Fibroblast of pulmonary artery (primary cell): ENCODE measurements at regions not wholly inside any gene's neighbourhood (a gene's known extent, or its start where the extent isn't known, plus 50 kb on each side); places are given as distances from the start of the nearest gene placed in this dataset.
"Not testable (repeated sequence)": the region's sequence is repeated elsewhere in the genome, so short reads cannot be mapped to it uniquely, and the experiment has no call there.

Experiments used
- DNase-seq: peaks from one replicate; pipeline ENCODE4 v3.0.0-alpha.2; 2010; ENCODE audit warnings: low read depth
- H3K4me3 ChIP-seq: replicated peaks from 2 replicates; pipeline ENCODE4 v1.5.1; 2011; ENCODE audit warnings: low read depth, mild to moderate bottlenecking, control low read depth, low read length, moderate library complexity
- TF ChIP-seq, protein P1 (sequence below): IDR thresholded peaks from 2 replicates; pipeline ENCODE4 v1.5.1; 2011; ENCODE audit warnings: mild to moderate bottlenecking, control low read depth, low read length, inconsistent platforms; ENCODE audit errors: missing control alignments

DNA sequence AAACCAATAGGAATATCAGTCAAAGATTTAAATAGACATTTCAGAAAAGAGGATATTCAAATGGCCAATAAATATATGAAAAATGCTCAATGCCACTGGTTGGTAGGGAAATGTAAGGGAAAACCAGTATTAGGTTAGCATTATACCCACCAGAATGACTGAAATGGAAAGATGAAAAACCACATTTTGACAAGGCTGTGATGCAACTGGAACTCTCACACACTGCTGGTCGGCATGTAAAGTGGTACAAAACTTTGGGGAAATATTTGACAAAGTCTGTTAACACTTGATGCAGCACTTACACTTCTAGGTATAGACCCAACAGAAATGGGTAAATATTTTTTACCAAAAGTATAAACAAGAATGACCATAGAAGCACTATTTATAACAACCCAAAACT lies 163.2 kb upstream of the C14orf180 start:
- no peak for DNase-seq
- H3K4me3 ChIP-seq, result no peak overlapping the region
- TF ChIP-seq, protein P1, sequence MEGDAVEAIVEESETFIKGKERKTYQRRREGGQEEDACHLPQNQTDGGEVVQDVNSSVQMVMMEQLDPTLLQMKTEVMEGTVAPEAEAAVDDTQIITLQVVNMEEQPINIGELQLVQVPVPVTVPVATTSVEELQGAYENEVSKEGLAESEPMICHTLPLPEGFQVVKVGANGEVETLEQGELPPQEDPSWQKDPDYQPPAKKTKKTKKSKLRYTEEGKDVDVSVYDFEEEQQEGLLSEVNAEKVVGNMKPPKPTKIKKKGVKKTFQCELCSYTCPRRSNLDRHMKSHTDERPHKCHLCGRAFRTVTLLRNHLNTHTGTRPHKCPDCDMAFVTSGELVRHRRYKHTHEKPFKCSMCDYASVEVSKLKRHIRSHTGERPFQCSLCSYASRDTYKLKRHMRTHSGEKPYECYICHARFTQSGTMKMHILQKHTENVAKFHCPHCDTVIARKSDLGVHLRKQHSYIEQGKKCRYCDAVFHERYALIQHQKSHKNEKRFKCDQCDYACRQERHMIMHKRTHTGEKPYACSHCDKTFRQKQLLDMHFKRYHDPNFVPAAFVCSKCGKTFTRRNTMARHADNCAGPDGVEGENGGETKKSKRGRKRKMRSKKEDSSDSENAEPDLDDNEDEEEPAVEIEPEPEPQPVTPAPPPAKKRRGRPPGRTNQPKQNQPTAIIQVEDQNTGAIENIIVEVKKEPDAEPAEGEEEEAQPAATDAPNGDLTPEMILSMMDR, result no peak

DNA sequence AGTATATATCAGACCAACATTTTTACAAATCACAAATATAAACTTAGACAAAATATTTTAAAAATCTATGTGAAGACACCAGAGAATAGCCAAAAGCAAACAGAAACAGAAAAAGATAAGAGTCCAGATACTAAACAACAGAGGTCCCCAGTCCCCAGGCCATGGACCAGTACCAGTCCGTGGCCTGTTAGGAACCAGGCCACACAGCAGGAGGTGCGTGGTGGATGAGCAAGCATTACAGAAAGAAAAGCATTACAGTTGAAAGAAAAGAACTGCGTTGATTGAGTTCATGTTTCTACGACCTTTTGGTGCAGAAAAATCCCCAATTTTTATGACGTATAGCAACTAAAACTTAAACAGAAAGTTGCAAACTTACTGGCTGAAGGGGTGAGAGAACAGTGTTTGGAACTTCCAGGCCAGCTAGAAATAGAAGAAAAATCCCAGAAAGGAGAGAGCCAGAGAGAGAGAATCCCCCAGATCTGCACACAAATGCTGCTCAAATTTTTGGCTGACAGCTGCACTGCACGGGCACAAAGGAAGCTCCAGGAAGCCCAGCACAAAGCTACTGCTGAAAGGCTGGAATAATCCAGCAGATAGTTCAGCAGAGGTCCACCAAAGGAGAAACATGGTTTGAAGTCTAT lies 159.6 kb upstream of the C14orf180 start:
- TF ChIP-seq, protein P1, result no peak
- DNase-seq, result no peak
- H3K4me3 ChIP-seq, result no peak overlapping the region

DNA sequence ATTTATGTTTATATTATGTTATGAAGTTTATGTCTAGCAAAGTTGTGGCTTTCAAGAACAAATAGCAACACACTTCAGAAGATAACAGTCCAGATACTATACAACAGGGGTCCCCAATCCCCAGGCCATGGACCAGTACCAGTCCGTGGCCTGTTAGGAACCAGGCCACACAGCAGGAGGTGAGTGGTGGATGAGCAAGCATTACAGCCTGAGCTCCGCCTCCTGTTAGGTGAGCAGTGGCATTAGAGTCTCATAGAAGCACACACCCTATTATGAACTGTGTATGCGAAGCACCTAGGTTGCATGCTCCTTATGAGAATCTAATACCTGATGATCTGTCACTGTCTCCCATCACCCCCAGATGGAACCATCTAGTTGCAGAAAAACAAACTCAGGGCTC lies 159.0 kb upstream of the C14orf180 start:
- not testable (repeated sequence) for H3K4me3 ChIP-seq

DNA sequence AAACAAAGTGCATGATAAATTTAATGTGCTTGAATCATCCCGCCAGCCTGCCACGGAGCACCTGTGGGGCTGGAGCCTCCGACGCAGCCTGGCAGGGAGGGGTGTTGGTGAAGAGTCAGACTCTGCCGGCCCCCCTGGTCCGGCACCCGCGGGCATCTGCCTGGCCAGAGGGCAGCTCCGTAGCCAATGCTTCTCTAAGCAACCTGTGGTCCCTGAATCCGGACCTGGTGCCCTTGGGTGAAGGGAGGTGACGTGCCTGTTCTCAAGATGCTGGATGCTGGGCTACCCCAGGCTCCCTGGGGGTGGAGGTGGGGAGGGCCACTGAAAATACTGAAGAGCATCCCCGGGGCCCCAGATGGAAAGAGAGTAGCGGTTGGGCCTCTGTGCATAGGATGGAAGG lies 158.6 kb upstream of the C14orf180 start:
- DNase-seq, result no peak
- no peak overlapping the region for H3K4me3 ChIP-seq
- TF ChIP-seq, protein P1, result no peak

More for the DNA sequence above, 159.0 kb upstream of the C14orf180 start:
- DNase-seq, result not testable (repeated sequence)

DNA sequence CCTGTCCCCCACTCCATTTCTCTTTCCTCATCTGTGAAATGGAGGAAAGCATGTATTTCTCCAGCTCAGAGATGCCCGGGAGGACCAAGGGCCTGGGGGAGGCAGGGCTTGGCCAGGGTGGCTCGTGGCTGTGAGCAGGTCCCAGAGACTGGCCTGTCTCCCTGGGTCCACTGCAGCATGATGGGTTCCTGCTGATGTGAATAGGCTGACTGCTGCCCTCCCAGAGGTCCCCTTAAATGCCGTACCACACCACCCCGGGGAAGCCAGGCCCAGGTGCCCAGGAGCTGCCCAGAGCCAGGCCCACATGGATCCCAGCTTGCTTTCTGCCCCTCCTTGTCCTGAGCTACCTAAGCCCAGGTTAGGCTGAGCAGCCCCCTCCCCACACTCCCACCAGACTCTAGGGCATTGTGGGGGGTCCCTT lies 158.2 kb upstream of the C14orf180 start:
- no peak overlapping the region for H3K4me3 ChIP-seq
- no peak for DNase-seq
- TF ChIP-seq, protein P1, result no peak

DNA sequence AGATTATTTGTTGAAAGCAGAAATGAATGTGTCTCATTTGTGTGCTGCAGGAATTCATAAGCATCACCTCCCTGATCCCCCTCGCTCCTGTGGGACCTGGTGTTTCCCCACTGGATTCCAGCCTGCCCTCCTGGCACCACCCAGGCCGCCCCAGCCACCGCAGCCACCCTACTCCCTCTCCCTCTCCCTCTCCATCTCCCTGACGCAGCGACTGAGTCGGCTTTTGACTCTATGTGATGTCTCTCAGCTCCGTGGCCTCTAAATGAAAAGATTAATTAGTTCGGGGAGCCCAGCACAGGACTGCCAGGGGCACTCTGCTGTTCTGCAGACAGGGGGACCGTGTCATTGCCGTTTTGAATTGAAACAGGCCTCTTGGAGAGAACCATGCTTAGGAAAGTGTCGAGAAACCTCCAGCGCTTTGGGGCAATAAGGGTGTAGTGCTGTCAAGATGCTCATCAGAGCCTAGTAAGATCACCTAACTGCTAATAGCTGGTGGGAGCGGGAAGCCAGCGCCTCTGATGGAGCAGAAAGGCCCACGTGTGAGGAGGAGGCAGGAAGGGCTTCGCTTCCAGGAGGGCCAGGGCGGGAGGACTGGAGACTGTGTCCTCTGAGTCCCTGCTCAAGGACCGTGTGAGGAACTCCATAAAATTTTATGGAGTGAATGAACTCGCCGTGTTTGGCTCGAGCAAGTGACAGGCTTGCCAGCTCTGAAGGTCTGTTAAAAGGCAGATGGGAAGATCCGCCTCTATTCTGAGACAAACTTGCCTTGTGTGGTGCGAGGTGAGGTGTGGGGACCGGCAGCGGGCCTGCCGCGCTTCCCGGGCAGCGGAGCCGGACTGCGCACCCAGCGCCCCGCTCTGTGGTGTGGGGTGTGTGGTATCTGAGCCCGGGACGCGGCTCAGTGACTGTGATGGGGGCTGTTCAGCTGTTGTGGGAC lies 157.4 kb upstream of the C14orf180 start:
- DNase-seq, result no peak
- TF ChIP-seq, protein P1, result no peak
- no peak overlapping the region for H3K4me3 ChIP-seq

DNA sequence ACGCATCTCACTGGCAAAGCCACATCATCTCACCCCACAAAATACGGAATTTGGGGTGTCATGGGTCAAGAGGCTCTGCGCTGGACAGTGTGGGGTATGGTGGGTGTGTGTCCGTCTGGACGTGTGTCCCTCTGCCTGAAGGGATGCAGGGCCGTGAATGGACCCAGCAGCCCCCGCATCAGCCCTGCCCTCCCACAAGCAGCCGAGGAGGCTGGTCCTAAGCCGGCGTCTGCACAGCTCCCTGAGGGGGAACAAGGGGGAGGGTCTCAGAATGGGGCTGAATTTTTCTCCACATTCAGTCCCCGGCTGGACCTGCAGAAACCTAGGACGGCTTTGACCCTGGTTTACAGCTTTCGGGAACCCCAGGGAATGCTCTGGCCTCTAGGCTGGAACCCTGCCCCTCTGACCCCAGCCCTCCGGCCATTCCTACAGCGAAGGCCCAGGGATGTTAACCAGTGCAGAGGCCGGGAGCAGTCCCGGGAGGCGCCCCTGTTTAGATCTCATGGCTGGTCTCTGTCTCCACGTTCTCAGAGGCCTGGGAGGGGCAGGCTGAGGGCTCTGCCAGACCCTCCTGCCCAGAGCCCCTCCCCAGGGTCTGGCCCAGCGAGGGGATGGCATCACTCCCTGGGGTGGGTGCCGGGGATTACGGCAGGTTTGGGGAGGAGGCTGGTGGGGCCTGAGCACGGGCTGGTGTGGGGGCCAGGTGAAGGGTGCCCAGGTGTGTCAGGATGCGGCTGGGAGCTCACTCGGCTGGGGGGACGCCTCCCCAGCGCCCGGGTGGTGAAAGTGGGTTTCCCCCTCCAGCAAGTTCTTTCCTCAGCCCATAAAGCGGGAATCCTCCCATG lies 156.5 kb upstream of the C14orf180 start:
- H3K4me3 ChIP-seq, result no peak overlapping the region
- DNase-seq, result no peak
- TF ChIP-seq, protein P1, result no peak
